ENCODE measurements at regions not wholly inside any gene's neighbourhood (a gene's known extent, or its start where the extent isn't known, plus 50 kb on each side); places are given as distances from the start of the nearest gene placed in this dataset.
"Not testable (repeated sequence)": the region's sequence is repeated elsewhere in the genome, so short reads cannot be mapped to it uniquely, and the experiment has no call there.

DNA sequence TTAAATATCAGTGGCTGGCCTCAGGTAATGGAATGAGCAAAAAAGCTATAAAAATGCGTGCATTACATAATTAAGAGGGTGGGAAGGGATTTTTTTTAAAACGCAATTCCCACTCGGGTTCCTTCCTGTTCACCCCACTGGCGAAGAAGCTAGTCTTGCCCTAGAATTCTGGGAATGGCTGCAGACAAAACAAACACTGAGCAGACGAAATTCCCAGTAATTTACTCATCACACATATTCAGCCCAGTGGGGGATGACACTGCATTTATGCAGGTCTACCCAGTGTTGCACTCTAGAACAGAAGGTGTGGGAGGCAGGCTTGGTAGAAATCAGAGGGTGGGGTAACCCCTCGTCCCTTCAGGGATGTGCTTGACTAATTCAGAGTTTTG lies 2695.0 kb upstream of the DEFB115 start:
- no peaks in the 10 kb centered on the region for H3K79me2 ChIP-seq (ENCODE audit: low read depth)
- TF ChIP-seq, protein P1, sequence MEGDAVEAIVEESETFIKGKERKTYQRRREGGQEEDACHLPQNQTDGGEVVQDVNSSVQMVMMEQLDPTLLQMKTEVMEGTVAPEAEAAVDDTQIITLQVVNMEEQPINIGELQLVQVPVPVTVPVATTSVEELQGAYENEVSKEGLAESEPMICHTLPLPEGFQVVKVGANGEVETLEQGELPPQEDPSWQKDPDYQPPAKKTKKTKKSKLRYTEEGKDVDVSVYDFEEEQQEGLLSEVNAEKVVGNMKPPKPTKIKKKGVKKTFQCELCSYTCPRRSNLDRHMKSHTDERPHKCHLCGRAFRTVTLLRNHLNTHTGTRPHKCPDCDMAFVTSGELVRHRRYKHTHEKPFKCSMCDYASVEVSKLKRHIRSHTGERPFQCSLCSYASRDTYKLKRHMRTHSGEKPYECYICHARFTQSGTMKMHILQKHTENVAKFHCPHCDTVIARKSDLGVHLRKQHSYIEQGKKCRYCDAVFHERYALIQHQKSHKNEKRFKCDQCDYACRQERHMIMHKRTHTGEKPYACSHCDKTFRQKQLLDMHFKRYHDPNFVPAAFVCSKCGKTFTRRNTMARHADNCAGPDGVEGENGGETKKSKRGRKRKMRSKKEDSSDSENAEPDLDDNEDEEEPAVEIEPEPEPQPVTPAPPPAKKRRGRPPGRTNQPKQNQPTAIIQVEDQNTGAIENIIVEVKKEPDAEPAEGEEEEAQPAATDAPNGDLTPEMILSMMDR (IDR thresholded peaks at IDR 0.05) = no peak
- TF ChIP-seq EZH2phosphoT487 (IDR thresholded peaks at IDR 0.05) (no peak), EZH2 (IDR thresholded peaks at IDR 0.05) (no peak)
- H3K27me3 Mint-ChIP-seq (ENCODE audit: insufficient read depth, low read depth) = peaks cover 8% of the 10 kb centered on the region
- no peaks in the 10 kb centered on the region for H4K20me1 ChIP-seq (ENCODE audit: low read depth)
- H3K36me3 Mint-ChIP-seq = no peaks in the 10 kb centered on the region
- H3K27ac ChIP-seq = no peak overlapping the region
- H3K27me3 ChIP-seq = no peaks in the 10 kb centered on the region
- no peak overlapping the region for H3K27ac Mint-ChIP-seq
- H3K4me1 ChIP-seq = no peaks in the 10 kb centered on the region
- H3K9me3 Mint-ChIP-seq = peaks cover 78% of the 10 kb centered on the region
- H3K9ac ChIP-seq = no peak overlapping the region
- DNase-seq (ENCODE audit: low spot score) = no peak
- H3K4me3 ChIP-seq = no peak overlapping the region
- H2AFZ ChIP-seq (replicated peaks) = no peak overlapping the region
- no peaks in the 10 kb centered on the region for H3F3A ChIP-seq (ENCODE audit: low read depth)
- H3K4me3 Mint-ChIP-seq = no peak overlapping the region
- peaks cover 4% of the 10 kb centered on the region for H3K9me3 ChIP-seq (ENCODE audit: low read depth)
- no peaks in the 10 kb centered on the region for H3K4me1 Mint-ChIP-seq
- H3K4me2 ChIP-seq = no peak overlapping the region
- no peaks in the 10 kb centered on the region for H3K36me3 ChIP-seq

DNA sequence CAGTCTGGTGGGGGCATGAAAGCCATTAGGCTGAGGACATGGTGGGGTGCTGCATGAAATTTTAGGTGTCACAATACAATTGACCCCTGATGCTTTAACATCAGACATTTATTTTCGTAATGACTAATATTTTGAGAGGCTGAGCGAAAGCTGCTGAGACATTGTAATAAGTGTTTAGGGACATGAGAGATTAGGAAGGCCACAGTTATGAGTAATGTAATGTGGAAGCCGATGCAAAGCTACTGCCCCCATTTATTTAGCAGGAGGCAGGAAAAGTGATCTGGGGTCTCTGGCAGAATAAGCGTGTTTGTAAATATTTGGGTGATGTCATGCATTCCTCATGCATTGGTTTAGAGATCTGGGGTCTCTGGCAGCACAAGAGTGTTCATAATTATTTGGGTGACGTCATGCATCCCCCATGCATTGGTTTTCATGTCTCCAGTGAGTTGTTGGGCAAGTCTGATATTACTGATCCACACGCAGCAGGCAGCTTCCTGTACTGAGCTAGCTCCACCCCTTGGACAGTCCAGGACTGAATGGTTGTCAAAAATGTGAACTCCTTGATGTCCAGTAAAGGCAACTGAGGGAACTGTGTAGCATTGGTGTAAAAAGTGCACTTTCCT lies 2694.5 kb upstream of the DEFB115 start:
- not testable (repeated sequence) for H2AFZ ChIP-seq (replicated peaks); H3K4me1 ChIP-seq; H3K9me3 ChIP-seq (ENCODE audit: low read depth); H3K27ac Mint-ChIP-seq; H3K27me3 Mint-ChIP-seq (ENCODE audit: insufficient read depth, low read depth); H3K79me2 ChIP-seq (ENCODE audit: low read depth); H3K4me1 Mint-ChIP-seq; H3K9ac ChIP-seq; H3K27me3 ChIP-seq; H3K36me3 Mint-ChIP-seq; H3K4me2 ChIP-seq; DNase-seq (ENCODE audit: low spot score); H3K27ac ChIP-seq; H4K20me1 ChIP-seq (ENCODE audit: low read depth); H3K4me3 ChIP-seq; H3F3A ChIP-seq (ENCODE audit: low read depth); H3K36me3 ChIP-seq; H3K4me3 Mint-ChIP-seq
- peaks cover 74% of the 10 kb centered on the region for H3K9me3 Mint-ChIP-seq

DNA sequence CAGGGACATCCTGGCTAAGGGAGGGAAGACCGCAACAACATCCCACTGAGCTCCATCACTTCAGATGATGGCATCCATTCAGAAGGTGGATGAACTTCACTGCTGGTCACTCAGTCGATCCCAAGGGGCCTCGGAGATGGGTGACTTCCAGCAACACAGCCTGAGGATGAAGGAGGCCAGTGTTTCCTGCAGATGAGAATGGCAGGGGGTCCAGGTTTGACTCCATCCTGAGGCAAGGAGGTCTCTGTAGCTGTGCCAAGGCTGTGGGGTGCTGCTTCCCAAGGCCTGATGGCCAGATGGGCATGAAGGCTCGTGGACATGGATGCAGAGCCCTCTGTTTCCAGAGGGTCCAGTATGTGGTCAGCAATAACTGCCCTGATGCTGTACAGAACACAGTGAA lies 2693.4 kb upstream of the DEFB115 start:
- H3K9ac ChIP-seq; H3K4me1 ChIP-seq; H3K4me3 ChIP-seq; H3K4me2 ChIP-seq; H3K9me3 ChIP-seq (ENCODE audit: low read depth); H3K36me3 Mint-ChIP-seq; H3F3A ChIP-seq (ENCODE audit: low read depth); H3K27me3 Mint-ChIP-seq (ENCODE audit: insufficient read depth, low read depth); DNase-seq (ENCODE audit: low spot score); H4K20me1 ChIP-seq (ENCODE audit: low read depth); H3K27ac Mint-ChIP-seq; H3K27me3 ChIP-seq; H3K36me3 ChIP-seq; H3K79me2 ChIP-seq (ENCODE audit: low read depth); H3K4me1 Mint-ChIP-seq; H3K27ac ChIP-seq; H3K4me3 Mint-ChIP-seq; H2AFZ ChIP-seq (replicated peaks): not testable (repeated sequence)
- H3K9me3 Mint-ChIP-seq = peaks cover 66% of the 10 kb centered on the region

DNA sequence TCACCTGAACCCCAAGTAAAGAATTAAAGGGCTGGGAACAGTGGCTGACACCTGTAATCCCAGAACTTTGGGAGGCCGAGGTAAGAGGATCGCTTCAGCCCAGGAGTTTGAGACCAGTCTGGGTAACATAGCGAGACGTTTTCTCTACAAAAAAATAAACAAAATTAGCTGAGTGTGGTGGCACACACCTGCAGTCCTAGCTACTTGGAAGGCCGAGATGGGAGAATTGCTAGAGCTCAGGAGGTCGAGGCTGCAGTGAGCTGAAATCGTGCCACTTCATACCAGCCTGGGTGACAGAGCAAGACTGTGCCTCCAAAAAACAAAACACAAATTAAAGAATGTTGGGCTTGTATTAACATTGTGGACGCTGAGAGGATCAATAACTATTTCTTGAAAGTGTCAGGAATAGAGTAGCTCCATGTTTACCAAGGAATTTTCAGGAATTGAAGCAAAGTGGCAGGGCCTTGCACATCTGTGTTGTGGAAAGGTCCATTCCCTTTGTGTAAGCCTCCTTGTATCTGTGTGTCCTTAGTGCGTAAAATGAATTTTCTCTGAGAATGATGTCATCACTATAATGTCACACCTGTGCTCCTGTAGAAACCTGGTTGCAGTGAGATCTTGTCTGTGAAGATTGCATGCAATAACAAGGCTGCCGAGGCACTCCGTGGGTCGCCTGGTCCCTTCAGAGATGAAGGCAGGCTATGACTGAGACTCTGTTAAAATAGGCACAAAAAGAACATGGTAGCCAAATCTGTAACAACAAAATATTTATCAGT lies 2692.6 kb upstream of the DEFB115 start:
- not testable (repeated sequence) for H2AFZ ChIP-seq (replicated peaks); H3K4me3 ChIP-seq; H3K27ac Mint-ChIP-seq; H3K4me1 ChIP-seq; H3K4me2 ChIP-seq; H3K36me3 Mint-ChIP-seq; H3F3A ChIP-seq (ENCODE audit: low read depth); DNase-seq (ENCODE audit: low spot score); H3K9me3 ChIP-seq (ENCODE audit: low read depth); H3K27me3 ChIP-seq; H3K4me3 Mint-ChIP-seq; H3K36me3 ChIP-seq; H3K27me3 Mint-ChIP-seq (ENCODE audit: insufficient read depth, low read depth); H3K4me1 Mint-ChIP-seq; H3K27ac ChIP-seq; H3K9ac ChIP-seq; H4K20me1 ChIP-seq (ENCODE audit: low read depth); H3K79me2 ChIP-seq (ENCODE audit: low read depth)
- peaks cover 63% of the 10 kb centered on the region for H3K9me3 Mint-ChIP-seq

DNA sequence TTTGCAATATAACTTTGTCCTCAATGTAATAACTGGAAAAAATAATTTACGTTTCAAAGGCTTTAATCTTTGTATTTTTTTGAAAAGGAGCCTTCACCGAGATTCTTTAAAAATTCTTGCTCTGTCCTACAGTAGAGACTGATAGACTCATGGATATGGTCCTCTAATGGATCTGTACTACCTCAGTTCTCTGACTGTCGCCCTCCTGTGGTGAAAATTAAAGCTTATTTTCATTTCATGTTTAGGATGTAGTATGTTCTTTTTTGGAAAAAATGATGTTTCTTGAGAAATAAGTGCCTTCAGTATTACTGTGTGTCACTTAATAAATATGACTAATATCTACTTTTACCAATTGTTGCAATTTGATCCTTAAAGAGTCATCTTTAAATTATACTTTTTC lies 2681.5 kb upstream of the DEFB115 start:
- H3K9me3 Mint-ChIP-seq = peaks cover 23% of the 10 kb centered on the region
- not testable (repeated sequence) for H3K4me3 ChIP-seq

DNA sequence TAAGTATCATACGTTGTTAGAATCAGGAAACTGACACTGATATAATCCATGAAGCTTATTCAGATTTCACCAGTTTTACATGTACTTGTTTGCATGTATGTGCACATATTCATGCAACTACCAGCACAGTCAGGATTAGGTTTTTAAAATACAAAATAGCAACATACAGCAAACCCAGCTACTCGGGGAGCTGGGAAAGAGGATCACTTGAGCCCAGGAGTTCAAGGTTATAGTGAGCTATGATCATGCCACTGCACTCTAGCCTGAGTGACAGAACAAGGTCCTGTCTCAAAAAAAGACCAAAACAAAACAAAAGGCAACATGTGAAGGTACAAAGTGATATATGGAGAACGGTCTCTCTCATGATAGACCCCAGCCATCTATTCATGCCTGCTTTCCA lies 2665.8 kb upstream of the DEFB115 start:
- H3K4me1 Mint-ChIP-seq; H3K4me1 ChIP-seq; H3K36me3 Mint-ChIP-seq; H3K27ac Mint-ChIP-seq; H3K79me2 ChIP-seq (ENCODE audit: low read depth); H3K27me3 ChIP-seq; H3F3A ChIP-seq (ENCODE audit: low read depth); H3K36me3 ChIP-seq; DNase-seq (ENCODE audit: low spot score); H3K27me3 Mint-ChIP-seq (ENCODE audit: insufficient read depth, low read depth); H3K4me3 Mint-ChIP-seq; H3K27ac ChIP-seq; H3K4me2 ChIP-seq; H3K4me3 ChIP-seq; H4K20me1 ChIP-seq (ENCODE audit: low read depth); H3K9me3 ChIP-seq (ENCODE audit: low read depth); H3K9ac ChIP-seq; H2AFZ ChIP-seq (replicated peaks): not testable (repeated sequence)
- H3K9me3 Mint-ChIP-seq = peaks cover 14% of the 10 kb centered on the region

More for the DNA sequence above, 2681.5 kb upstream of the DEFB115 start:
- H3K79me2 ChIP-seq (ENCODE audit: low read depth); H3K9ac ChIP-seq; H3K4me3 Mint-ChIP-seq; DNase-seq (ENCODE audit: low spot score); H3K9me3 ChIP-seq (ENCODE audit: low read depth); H2AFZ ChIP-seq (replicated peaks); H3K36me3 ChIP-seq; H3F3A ChIP-seq (ENCODE audit: low read depth); H3K27ac Mint-ChIP-seq; H4K20me1 ChIP-seq (ENCODE audit: low read depth); H3K4me2 ChIP-seq; H3K27ac ChIP-seq; H3K27me3 ChIP-seq; H3K36me3 Mint-ChIP-seq; H3K4me1 Mint-ChIP-seq; H3K27me3 Mint-ChIP-seq (ENCODE audit: insufficient read depth, low read depth); H3K4me1 ChIP-seq: not testable (repeated sequence)
- TF ChIP-seq, protein P1 (IDR thresholded peaks at IDR 0.05) = peak; percentile 42

Data from neural progenitor cell (in vitro differentiated cells).